ENCODE measurements at regions not wholly inside any gene's neighbourhood (a gene's known extent, or its start where the extent isn't known, plus 50 kb on each side); places are given as distances from the start of the nearest gene placed in this dataset.
"Not testable (repeated sequence)": the region's sequence is repeated elsewhere in the genome, so short reads cannot be mapped to it uniquely, and the experiment has no call there.

GRCh38 chr7:66467887-66468286, 160.8 kb upstream of the KCTD7 start:
- H3K27me3 Mint-ChIP-seq = no peaks in the 10 kb centered on the region
- H3K36me3 Mint-ChIP-seq = no peaks in the 10 kb centered on the region
- no peaks in the 10 kb centered on the region for H3K4me1 Mint-ChIP-seq
- CTCF ChIA-PET = interaction anchor here (0.5 kb wide), 1 partner anchor 61 kb away, joined by 3 read pairs; no protein-coding TSS in a partner anchor
- H3K9me3 Mint-ChIP-seq = no peaks in the 10 kb centered on the region
- H3K27ac Mint-ChIP-seq = no peak overlapping the region
- H3K4me3 Mint-ChIP-seq = no peak overlapping the region
- DNase-seq = no peak

GRCh38 chr7:66473064-66473463, 155.6 kb upstream of the KCTD7 start:
- DNase-seq, H3K4me1 Mint-ChIP-seq, H3K4me3 Mint-ChIP-seq, H3K27me3 Mint-ChIP-seq, CTCF ChIA-PET, H3K36me3 Mint-ChIP-seq, H3K9me3 Mint-ChIP-seq, H3K27ac Mint-ChIP-seq: not testable (repeated sequence)

- Mint-ChIP-seq H3K4me3 (no peak overlapping the region), H3K9me3 (no peaks in the 10 kb centered on the region), H3K4me1 (no peaks in the 10 kb centered on the region), H3K27me3 (no peaks in the 10 kb centered on the region), H3K27ac (no peak overlapping the region), H3K36me3 (no peaks in the 10 kb centered on the region)
- CTCF ChIA-PET = no interaction called here
- no peak for DNase-seq
Observed at GRCh38 chr7:66474441-66474840, 154.2 kb upstream of the KCTD7 start.

- H3K27me3 Mint-ChIP-seq, H3K9me3 Mint-ChIP-seq, H3K36me3 Mint-ChIP-seq, DNase-seq, H3K27ac Mint-ChIP-seq, CTCF ChIA-PET, H3K4me3 Mint-ChIP-seq, H3K4me1 Mint-ChIP-seq: not testable (repeated sequence)
Observed at GRCh38 chr7:66476056-66476455, 152.6 kb upstream of the KCTD7 start.

- CTCF ChIA-PET, DNase-seq: not testable (repeated sequence)
Observed at GRCh38 chr7:66477822-66478397, 150.8 kb upstream of the KCTD7 start.

GRCh38 chr7:66481229-66481628, 147.5 kb upstream of the KCTD7 start:
- DNase-seq, H3K4me3 Mint-ChIP-seq, H3K36me3 Mint-ChIP-seq, CTCF ChIA-PET, H3K9me3 Mint-ChIP-seq, H3K27ac Mint-ChIP-seq, H3K27me3 Mint-ChIP-seq, H3K4me1 Mint-ChIP-seq: not testable (repeated sequence)

More at GRCh38 chr7:66477822-66478397, 150.8 kb upstream of the KCTD7 start:
- H3K36me3 Mint-ChIP-seq, H3K9me3 Mint-ChIP-seq, H3K27ac Mint-ChIP-seq, H3K4me1 Mint-ChIP-seq, H3K27me3 Mint-ChIP-seq, H3K4me3 Mint-ChIP-seq: not testable (repeated sequence)

GRCh38 chr7:66489065-66489464, 139.6 kb upstream of the KCTD7 start:
- DNase-seq, H3K27me3 Mint-ChIP-seq, H3K4me3 Mint-ChIP-seq, CTCF ChIA-PET, H3K27ac Mint-ChIP-seq, H3K9me3 Mint-ChIP-seq, H3K36me3 Mint-ChIP-seq: not testable (repeated sequence)
- peaks cover 12% of the 10 kb centered on the region for H3K4me1 Mint-ChIP-seq

GRCh38 chr7:66489741-66490140, 138.9 kb upstream of the KCTD7 start:
- H3K36me3 Mint-ChIP-seq, H3K4me3 Mint-ChIP-seq, CTCF ChIA-PET, H3K27me3 Mint-ChIP-seq, H3K9me3 Mint-ChIP-seq, H3K27ac Mint-ChIP-seq, DNase-seq: not testable (repeated sequence)
- H3K4me1 Mint-ChIP-seq = peaks cover 14% of the 10 kb centered on the region

GRCh38 chr7:66490979-66491378, 137.7 kb upstream of the KCTD7 start:
- CTCF ChIA-PET, H3K9me3 Mint-ChIP-seq, H3K36me3 Mint-ChIP-seq, DNase-seq, H3K4me3 Mint-ChIP-seq, H3K27me3 Mint-ChIP-seq, H3K27ac Mint-ChIP-seq: not testable (repeated sequence)
- H3K4me1 Mint-ChIP-seq = peaks cover 19% of the 10 kb centered on the region

- peak overlapping the region; percentile 94 for H3K27ac Mint-ChIP-seq
- H3K9me3 Mint-ChIP-seq, H3K36me3 Mint-ChIP-seq, CTCF ChIA-PET, H3K27me3 Mint-ChIP-seq, DNase-seq: not testable (repeated sequence)
- peak overlapping the region; percentile 77 for H3K4me3 Mint-ChIP-seq
- H3K4me1 Mint-ChIP-seq = peaks cover 19% of the 10 kb centered on the region
Observed at GRCh38 chr7:66492405-66492804, 136.3 kb upstream of the KCTD7 start.

GRCh38 chr7:66493235-66494205, 135.2 kb upstream of the KCTD7 start:
- no peaks in the 10 kb centered on the region for H3K27me3 Mint-ChIP-seq
- H3K4me1 Mint-ChIP-seq = peaks cover 19% of the 10 kb centered on the region
- no peaks in the 10 kb centered on the region for H3K9me3 Mint-ChIP-seq
- H3K27ac Mint-ChIP-seq = peak overlapping the region; percentile 94
- H3K4me3 Mint-ChIP-seq = peak overlapping the region; percentile 77
- peaks cover 2% of the 10 kb centered on the region for H3K36me3 Mint-ChIP-seq
- CTCF ChIA-PET = interaction anchor here (0.8 to 1.1 kb wide), 2 partner anchors 80 kb away, joined by 3 to 4 read pairs; no protein-coding TSS in a partner anchor
- DNase-seq = peak; percentile 97

- Mint-ChIP-seq H3K27ac (no peak overlapping the region), H3K4me1 (peaks cover 16% of the 10 kb centered on the region), H3K36me3 (no peaks in the 10 kb centered on the region), H3K27me3 (no peaks in the 10 kb centered on the region), H3K4me3 (no peak overlapping the region), H3K9me3 (no peaks in the 10 kb centered on the region)
- CTCF ChIA-PET = no interaction called here
- no peak for DNase-seq
Observed at GRCh38 chr7:66497346-66497745, 131.3 kb upstream of the KCTD7 start.

- H3K36me3 Mint-ChIP-seq = no peaks in the 10 kb centered on the region
- CTCF ChIA-PET = no interaction called here
- peaks cover 4% of the 10 kb centered on the region for H3K4me1 Mint-ChIP-seq
- DNase-seq = no peak
- no peaks in the 10 kb centered on the region for H3K9me3 Mint-ChIP-seq
- no peak overlapping the region for H3K4me3 Mint-ChIP-seq
- H3K27me3 Mint-ChIP-seq = peaks cover 15% of the 10 kb centered on the region
- no peak overlapping the region for H3K27ac Mint-ChIP-seq
Observed at GRCh38 chr7:66500087-66500486, 128.6 kb upstream of the KCTD7 start.

GRCh38 chr7:66502230-66503035, 126.2 kb upstream of the KCTD7 start:
- Mint-ChIP-seq H3K27ac (no peak overlapping the region), H3K27me3 (peaks cover 39% of the 10 kb centered on the region), H3K9me3 (no peaks in the 10 kb centered on the region), H3K4me1 (peaks cover 14% of the 10 kb centered on the region), H3K36me3 (no peaks in the 10 kb centered on the region), H3K4me3 (no peak overlapping the region)
- DNase-seq = no peak
- CTCF ChIA-PET = no interaction called here

All from activated naive CD4-positive, alpha-beta T cell treated with anti-CD3 and anti-CD28 coated beads, Interleukin-2, amount 10 ng/mL, durations not matched to agents 7 days and 5 days (primary cell).